HEK293 (cell line): ENCODE measurements at regions not wholly inside any gene's neighbourhood (a gene's known extent, or its start where the extent isn't known, plus 50 kb on each side); places are given as distances from the start of the nearest gene placed in this dataset.

Experiments used
- MYNN ChIP-seq: fragments of 450-650 bp; formaldehyde crosslinking; IDR thresholded peaks from 2 replicates; pipeline ENCODE4 v1.5.1; 2016; ENCODE audit warnings: missing biosample characterization, missing genetic modification characterization, borderline replicate concordance
- ZBTB8A ChIP-seq: fragments of 450-650 bp; formaldehyde crosslinking; IDR thresholded peaks from 2 replicates; pipeline ENCODE4 v1.5.1; 2016; ENCODE audit warnings: missing biosample characterization, missing genetic modification characterization
- TF ChIP-seq, protein P1 (sequence below): fragments of 450-650 bp; formaldehyde crosslinking; IDR thresholded peaks from 2 replicates; pipeline ENCODE4 v1.5.1; 2016; ENCODE audit warnings: missing biosample characterization, missing genetic modification characterization

DNA sequence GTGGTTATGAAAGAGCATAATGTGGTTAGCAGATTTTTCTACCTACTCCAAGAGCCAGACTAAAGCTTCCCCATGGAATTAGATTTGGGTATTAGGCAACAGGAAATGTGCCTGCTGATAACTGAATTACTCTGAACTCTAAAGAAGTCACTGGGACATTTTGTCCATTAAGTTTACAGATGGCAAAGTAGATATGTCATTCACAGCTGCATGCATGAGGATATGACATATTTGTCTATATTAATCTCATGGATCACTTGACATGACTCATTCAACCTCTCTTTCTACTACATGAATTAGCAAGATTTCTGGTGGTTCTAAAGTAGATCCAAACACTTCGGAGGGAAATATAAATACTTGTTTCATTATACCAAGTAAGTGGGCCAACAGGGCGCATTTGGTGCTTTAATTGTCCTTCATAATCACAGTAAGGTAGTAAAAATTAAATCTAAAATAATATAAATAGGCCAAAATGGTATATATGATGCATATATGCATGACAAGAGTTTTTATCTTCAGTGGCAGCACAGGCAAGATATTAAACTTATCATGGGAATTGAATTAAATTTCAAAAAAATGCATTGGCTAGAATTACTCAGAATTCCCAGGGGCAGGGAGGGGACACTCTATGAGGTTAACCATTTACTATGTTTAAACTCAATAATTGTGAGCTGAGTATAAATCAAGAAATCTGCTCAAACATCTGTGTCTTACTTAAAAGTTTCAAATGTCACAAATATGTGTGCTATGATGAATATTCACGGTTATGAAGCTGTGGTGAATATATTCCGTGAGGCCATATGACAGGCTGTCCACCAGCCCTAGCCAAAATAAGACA is 365.3 kb upstream of the KCNMB2 start:
- no peak for TF ChIP-seq MYNN (tag by site-specific recombination)
- TF ChIP-seq, protein P1, sequence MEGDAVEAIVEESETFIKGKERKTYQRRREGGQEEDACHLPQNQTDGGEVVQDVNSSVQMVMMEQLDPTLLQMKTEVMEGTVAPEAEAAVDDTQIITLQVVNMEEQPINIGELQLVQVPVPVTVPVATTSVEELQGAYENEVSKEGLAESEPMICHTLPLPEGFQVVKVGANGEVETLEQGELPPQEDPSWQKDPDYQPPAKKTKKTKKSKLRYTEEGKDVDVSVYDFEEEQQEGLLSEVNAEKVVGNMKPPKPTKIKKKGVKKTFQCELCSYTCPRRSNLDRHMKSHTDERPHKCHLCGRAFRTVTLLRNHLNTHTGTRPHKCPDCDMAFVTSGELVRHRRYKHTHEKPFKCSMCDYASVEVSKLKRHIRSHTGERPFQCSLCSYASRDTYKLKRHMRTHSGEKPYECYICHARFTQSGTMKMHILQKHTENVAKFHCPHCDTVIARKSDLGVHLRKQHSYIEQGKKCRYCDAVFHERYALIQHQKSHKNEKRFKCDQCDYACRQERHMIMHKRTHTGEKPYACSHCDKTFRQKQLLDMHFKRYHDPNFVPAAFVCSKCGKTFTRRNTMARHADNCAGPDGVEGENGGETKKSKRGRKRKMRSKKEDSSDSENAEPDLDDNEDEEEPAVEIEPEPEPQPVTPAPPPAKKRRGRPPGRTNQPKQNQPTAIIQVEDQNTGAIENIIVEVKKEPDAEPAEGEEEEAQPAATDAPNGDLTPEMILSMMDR (tag by site-specific recombination) = no peak
- TF ChIP-seq ZBTB8A (tag by site-specific recombination) = no peak
